Skeletal muscle satellite cell (primary cell): ENCODE measurements at regions not wholly inside any gene's neighbourhood (a gene's known extent, or its start where the extent isn't known, plus 50 kb on each side); places are given as distances from the start of the nearest gene placed in this dataset.

Experiments used
- H3K27me3 ChIP-seq: 2 replicates; pipeline ENCODE4 v1.7.0; 2013; ENCODE audit warnings: low read length; ENCODE audit not compliant: control insufficient read depth, insufficient read depth
- H3K36me3 ChIP-seq: 2 replicates; pipeline ENCODE4 v1.7.0; 2013; ENCODE audit warnings: mild to moderate bottlenecking, control low read depth, low read length; ENCODE audit not compliant: insufficient read depth
- H3K4me1 ChIP-seq: 2 replicates; pipeline ENCODE4 v1.7.0; 2013; ENCODE audit warnings: low read length; ENCODE audit not compliant: control insufficient read depth, insufficient read depth
- H3K4me2 ChIP-seq: 2 replicates; pipeline ENCODE4 v1.7.0; 2013; ENCODE audit warnings: mild to moderate bottlenecking, low read length
- H3K4me3 ChIP-seq: 2 replicates; pipeline ENCODE4 v1.7.0; 2013; ENCODE audit warnings: low read length
- H3K9ac ChIP-seq: 2 replicates; pipeline ENCODE4 v1.7.0; 2013; ENCODE audit warnings: mild to moderate bottlenecking, low read depth, low read length, moderate library complexity
- H3K9me3 ChIP-seq: replicated peaks from 2 replicates; pipeline ENCODE4 v1.7.0; 2013; ENCODE audit warnings: mild to moderate bottlenecking, control low read depth, low read length

- Histone ChIP-seq H3K36me3 (no peaks in the 10 kb centered on the region), H3K27me3 (no peaks in the 10 kb centered on the region), H3K9me3 (no peaks in the 10 kb centered on the region), H3K4me3 (no peak overlapping the region), H3K9ac (no peak overlapping the region), H3K4me1 (no peaks in the 10 kb centered on the region), H3K4me2 (no peak overlapping the region)
Observed at GRCh38 chr4:54525602-54526001, 132.2 kb upstream of the KIT start.

GRCh38 chr4:54526560-54526959, 131.2 kb upstream of the KIT start:
- Histone ChIP-seq H3K9me3 (no peaks in the 10 kb centered on the region), H3K9ac (no peak overlapping the region), H3K4me1 (no peaks in the 10 kb centered on the region), H3K27me3 (no peaks in the 10 kb centered on the region), H3K4me3 (no peak overlapping the region), H3K36me3 (no peaks in the 10 kb centered on the region), H3K4me2 (no peak overlapping the region)

- Histone ChIP-seq H3K9ac (no peak overlapping the region), H3K36me3 (no peaks in the 10 kb centered on the region), H3K4me3 (no peak overlapping the region), H3K27me3 (no peaks in the 10 kb centered on the region), H3K4me2 (no peak overlapping the region), H3K9me3 (no peaks in the 10 kb centered on the region), H3K4me1 (no peaks in the 10 kb centered on the region)
Observed at GRCh38 chr4:54527532-54527931, 130.2 kb upstream of the KIT start.

- Histone ChIP-seq H3K4me3 (peak overlapping the region; percentile 63), H3K36me3 (no peaks in the 10 kb centered on the region), H3K9me3 (no peaks in the 10 kb centered on the region), H3K27me3 (peaks cover 3% of the 10 kb centered on the region), H3K4me1 (peaks cover 19% of the 10 kb centered on the region), H3K4me2 (peak overlapping the region; percentile 78), H3K9ac (peak overlapping the region; percentile 8)
Observed at GRCh38 chr4:54539500-54540029, 118.2 kb upstream of the KIT start.

- H3K4me3 ChIP-seq = no peak overlapping the region
- no peak overlapping the region for H3K4me2 ChIP-seq
- no peak overlapping the region for H3K9ac ChIP-seq
- no peaks in the 10 kb centered on the region for H3K9me3 ChIP-seq
- H3K27me3 ChIP-seq = peaks cover 10% of the 10 kb centered on the region
- peaks cover 19% of the 10 kb centered on the region for H3K4me1 ChIP-seq
- H3K36me3 ChIP-seq = no peaks in the 10 kb centered on the region
Observed at GRCh38 chr4:54540931-54541330, 116.8 kb upstream of the KIT start.

- H3K4me3 ChIP-seq = no peak overlapping the region
- no peaks in the 10 kb centered on the region for H3K9me3 ChIP-seq
- H3K36me3 ChIP-seq = no peaks in the 10 kb centered on the region
- H3K9ac ChIP-seq = peak overlapping the region; percentile 3
- H3K4me2 ChIP-seq = no peak overlapping the region
- peaks cover 19% of the 10 kb centered on the region for H3K4me1 ChIP-seq
- H3K27me3 ChIP-seq = peaks cover 15% of the 10 kb centered on the region
Observed at GRCh38 chr4:54541426-54542118, 116.2 kb upstream of the KIT start.

GRCh38 chr4:54542119-54542438, 115.7 kb upstream of the KIT start:
- no peaks in the 10 kb centered on the region for H3K9me3 ChIP-seq
- H3K4me1 ChIP-seq = peaks cover 19% of the 10 kb centered on the region
- no peak overlapping the region for H3K4me3 ChIP-seq
- H3K36me3 ChIP-seq = no peaks in the 10 kb centered on the region
- peak overlapping the region; percentile 44 for H3K9ac ChIP-seq
- H3K4me2 ChIP-seq = no peak overlapping the region
- peaks cover 12% of the 10 kb centered on the region for H3K27me3 ChIP-seq

GRCh38 chr4:54542540-54543041, 115.2 kb upstream of the KIT start:
- H3K4me3 ChIP-seq = no peak overlapping the region
- no peaks in the 10 kb centered on the region for H3K36me3 ChIP-seq
- H3K4me2 ChIP-seq = no peak overlapping the region
- no peaks in the 10 kb centered on the region for H3K9me3 ChIP-seq
- H3K27me3 ChIP-seq = peaks cover 16% of the 10 kb centered on the region
- H3K4me1 ChIP-seq = peaks cover 19% of the 10 kb centered on the region
- H3K9ac ChIP-seq = peak overlapping the region; percentile 44

- no peaks in the 10 kb centered on the region for H3K9me3 ChIP-seq
- H3K27me3 ChIP-seq = peaks cover 23% of the 10 kb centered on the region
- H3K4me2 ChIP-seq = no peak overlapping the region
- peaks cover 19% of the 10 kb centered on the region for H3K4me1 ChIP-seq
- no peaks in the 10 kb centered on the region for H3K36me3 ChIP-seq
- H3K9ac ChIP-seq = no peak overlapping the region
- no peak overlapping the region for H3K4me3 ChIP-seq
Observed at GRCh38 chr4:54543088-54543795, 114.5 kb upstream of the KIT start.

GRCh38 chr4:54545663-54546424, 111.9 kb upstream of the KIT start:
- H3K4me3 ChIP-seq = no peak overlapping the region
- H3K9me3 ChIP-seq = no peaks in the 10 kb centered on the region
- peaks cover 14% of the 10 kb centered on the region for H3K4me1 ChIP-seq
- no peak overlapping the region for H3K9ac ChIP-seq
- no peak overlapping the region for H3K4me2 ChIP-seq
- H3K36me3 ChIP-seq = no peaks in the 10 kb centered on the region
- H3K27me3 ChIP-seq = peaks cover 28% of the 10 kb centered on the region

- Histone ChIP-seq H3K36me3 (no peaks in the 10 kb centered on the region), H3K4me2 (no peak overlapping the region), H3K27me3 (peaks cover 28% of the 10 kb centered on the region), H3K9me3 (no peaks in the 10 kb centered on the region), H3K9ac (no peak overlapping the region), H3K4me3 (no peak overlapping the region), H3K4me1 (peaks cover 4% of the 10 kb centered on the region)
Observed at GRCh38 chr4:54547299-54548097, 110.3 kb upstream of the KIT start.
